ENCODE measurements at regions not wholly inside any gene's neighbourhood (a gene's known extent, or its start where the extent isn't known, plus 50 kb on each side); places are given as distances from the start of the nearest gene placed in this dataset.

- no peak for TF ChIP-seq CTCF (IDR thresholded peaks at IDR 0.05; ENCODE audit: insufficient read depth, low read length)
- no peak for TF ChIP-seq POLR2AphosphoS5 (IDR thresholded peaks at IDR 0.05; ENCODE audit: low read depth)
These were observed 363.3 kb upstream of the MEF2C start for GRCh38 chr5:89246252-89246651.
